Endothelial cell of umbilical vein (primary cell): ENCODE measurements at regions not wholly inside any gene's neighbourhood (a gene's known extent, or its start where the extent isn't known, plus 50 kb on each side); places are given as distances from the start of the nearest gene placed in this dataset.

Experiments used
- BruUV-seq: library from RNA; stranded (reverse); fragments of 400-500 nt; replicated peaks from 2 replicates; lab custom pipeline; 2021; lab: Mats Ljungman, UMichigan
- CTCF ChIA-PET: fragments of 300-600, 350-600 bp; sonication (Branson Sonifier 250); formaldehyde crosslinking; loops from one replicate; lab custom pipeline; 2021; ENCODE audit warnings: antibody characterized with exemption, inconsistent platforms; lab: Charles Lee
- POLR2A ChIA-PET: fragments of 300-600, 350-600 bp; sonication (Branson Sonifier 250); formaldehyde crosslinking; loops from one replicate; lab custom pipeline; 2021; ENCODE audit warnings: antibody characterized with exemption, inconsistent platforms; lab: Charles Lee
- DNase-seq: peaks from one replicate; pipeline ENCODE4 v3.0.0-alpha.2; 2011; ENCODE audit warnings: low read depth, low spot score
- FAIRE-seq: peaks from 2 replicates; lab custom pipeline; 2011; peaks lifted over from hg19 to GRCh38; lab: Jason Lieb, UNC
- H2AFZ ChIP-seq: 2 replicates; pipeline ENCODE4 v1.6.0; 2012; ENCODE audit warnings: low read depth, low read length, control low read depth, inconsistent platforms
- H3K27ac ChIP-seq: 2 replicates; pipeline ENCODE4 v1.5.1; 2011; ENCODE audit warnings: low read depth, mild to moderate bottlenecking, control low read depth, low read length, moderate library complexity; ENCODE audit not compliant: insufficient read depth
- H3K27me3 ChIP-seq, 2 experiments: 2 replicates each; pipeline versions ENCODE4 v1.6.0 to v1.6.1; 2011; ENCODE audit warnings: low read length in 2 of 2, mixed read lengths in 1 of 2; ENCODE audit not compliant: control insufficient read depth in 2 of 2, insufficient read depth in 2 of 2
- H3K36me3 ChIP-seq, 2 experiments: 2 replicates in 1 of 2; 3 replicates in 1 of 2; pipeline ENCODE4 v1.5.1; 2011; ENCODE audit warnings: low read length in 2 of 2, mild to moderate bottlenecking in 1 of 2, moderate library complexity in 1 of 2; ENCODE audit not compliant: control insufficient read depth in 2 of 2, insufficient read depth in 2 of 2; ENCODE audit errors: extremely low read depth in 1 of 2
- H3K4me1 ChIP-seq: 3 replicates; pipeline ENCODE4 v1.5.1; 2011; ENCODE audit warnings: mild to moderate bottlenecking, low read length; ENCODE audit not compliant: control insufficient read depth, insufficient read depth; ENCODE audit errors: extremely low read depth
- H3K4me2 ChIP-seq: 2 replicates; pipeline ENCODE4 v1.6.1; 2011; ENCODE audit warnings: low read length, control low read depth, mixed read lengths; ENCODE audit not compliant: insufficient read depth
- H3K4me3 ChIP-seq, 3 experiments: fragments of 200-600 bp in 1 of 3; sonication (generic), shearing (Covaris generic) in 1 of 3; replicated peaks in 1 of 3; 2 replicates each; pipeline ENCODE4 v1.5.1; 2011 to 2016; ENCODE audit warnings: control low read depth in 3 of 3, low read length in 3 of 3, mild to moderate bottlenecking in 2 of 3, inconsistent platforms in 1 of 3, low read depth in 1 of 3, moderate library complexity in 1 of 3; ENCODE audit not compliant: insufficient read depth in 1 of 3
- H3K79me2 ChIP-seq: 2 replicates; pipeline ENCODE4 v1.6.0; 2012; ENCODE audit warnings: low read length, inconsistent platforms; ENCODE audit not compliant: control insufficient read depth, insufficient read depth
- H3K9ac ChIP-seq: replicated peaks from 2 replicates; pipeline ENCODE3; 2011; ENCODE audit warnings: low read length, control low read depth; ENCODE audit not compliant: insufficient read depth; ENCODE audit errors: extremely low read depth
- H3K9me1 ChIP-seq: replicated peaks from 3 replicates; pipeline ENCODE4 v1.6.0; 2011; ENCODE audit warnings: mild to moderate bottlenecking, low read length; ENCODE audit not compliant: control insufficient read depth, insufficient read depth; ENCODE audit errors: extremely low read depth
- H3K9me3 ChIP-seq: replicated peaks from 2 replicates; pipeline ENCODE4 v1.5.1; 2012; ENCODE audit warnings: low read length, inconsistent platforms; ENCODE audit not compliant: control insufficient read depth, insufficient read depth
- H4K20me1 ChIP-seq: replicated peaks from 2 replicates; pipeline ENCODE3; 2011; ENCODE audit warnings: mild to moderate bottlenecking, low read length; ENCODE audit not compliant: control insufficient read depth, insufficient read depth; ENCODE audit errors: extremely low read depth
- EZH2 ChIP-seq: IDR thresholded peaks from 2 replicates; pipeline ENCODE4 v1.6.1; 2012; ENCODE audit warnings: borderline replicate concordance, low read depth, mild to moderate bottlenecking, moderate library complexity, low read length, inconsistent platforms; ENCODE audit not compliant: severe bottlenecking
- FOS ChIP-seq: IDR thresholded peaks from 2 replicates; pipeline ENCODE4 v1.6.1; 2011; ENCODE audit warnings: mild to moderate bottlenecking, low read length, moderate library complexity, borderline replicate concordance; ENCODE audit not compliant: insufficient read depth
- GATA2 ChIP-seq: IDR thresholded peaks from 2 replicates; pipeline ENCODE4 v1.7.0; 2011; ENCODE audit warnings: low read depth, mild to moderate bottlenecking, moderate library complexity, mixed read lengths, low read length; ENCODE audit not compliant: insufficient read length, insufficient read depth
- MYC ChIP-seq: IDR thresholded peaks from one replicate; pipeline ENCODE4 v1.6.1; 2011; ENCODE audit warnings: mild to moderate bottlenecking, low read depth, low read length
- dilution Hi-C: fragments of 300-500 bp; cut with MboI; formaldehyde crosslinking; loops from one replicate; pipeline ENCODE4 v1.15.0; 2019; ENCODE audit warnings: low sequenced_read_pairs; ENCODE audit not compliant: extremely low pct_ligation_motif_present
- intact Hi-C: fragments of 100-400 bp; cut with micrococcal nuclease; formaldehyde crosslinking; loops from one replicate; pipeline ENCODE4 v1.10.0; 2022
- TF ChIP-seq, protein P1 (sequence below), 2 donors: IDR thresholded peaks; 1 replicate in 1 of 2; 2 replicates in 1 of 2; pipeline ENCODE4 v1.5.1; 2011; ENCODE audit warnings: low read length in 2 of 2, mild to moderate bottlenecking in 2 of 2, moderate library complexity in 2 of 2, control low read depth in 1 of 2, inconsistent platforms in 1 of 2, low read depth in 1 of 2; ENCODE audit not compliant: insufficient read depth in 1 of 2; ENCODE audit errors: extremely low read depth in 1 of 2

DNA sequence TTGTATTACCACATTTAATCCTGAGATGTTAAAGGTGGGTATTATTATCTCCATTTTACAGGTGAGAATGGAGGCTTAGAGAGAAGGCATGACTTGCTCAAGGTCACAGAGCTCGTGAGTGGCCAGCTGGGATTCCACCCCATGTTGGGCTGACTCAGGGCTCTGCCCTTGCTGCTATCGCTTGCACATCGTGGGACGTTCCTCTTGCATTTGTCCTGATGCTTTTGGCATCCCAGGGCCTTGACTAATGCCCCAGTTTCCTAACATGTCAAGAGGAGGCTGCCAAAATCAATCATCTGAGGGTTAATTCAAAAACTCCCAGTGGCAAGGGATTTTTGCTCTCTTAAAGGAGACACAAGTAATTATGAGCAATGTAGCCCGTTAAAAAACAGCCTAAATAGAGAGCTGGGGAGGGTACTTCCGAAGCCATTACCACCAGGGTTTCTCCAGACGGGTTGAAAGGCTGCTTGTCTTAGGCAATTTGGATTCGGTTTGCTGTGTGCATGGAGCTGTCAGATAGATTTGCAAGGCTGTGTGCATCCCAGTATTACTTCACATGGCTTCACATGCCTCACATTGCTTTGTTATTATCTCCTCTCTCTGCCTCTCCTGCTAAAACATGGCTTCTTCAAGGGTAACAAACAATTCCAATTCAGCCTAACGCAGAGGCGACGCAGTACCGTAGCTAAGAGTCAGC, 347.4 kb downstream of the DRD1 start:
- CTCF ChIA-PET: no interaction called here
- Histone ChIP-seq H2AFZ (no peak overlapping the region), H3K4me1 (no peaks in the 10 kb centered on the region), H3K79me2 (no peaks in the 10 kb centered on the region), H4K20me1 (no peaks in the 10 kb centered on the region), H3K27ac (no peak overlapping the region), H3K36me3 (no peaks in the 10 kb centered on the region), H3K9ac (no peak overlapping the region), H3K4me3 (no peak overlapping the region), H3K9me3 (no peaks in the 10 kb centered on the region), H3K27me3 (no peaks in the 10 kb centered on the region), H3K9me1 (no peaks in the 10 kb centered on the region), H3K4me2 (no peak overlapping the region)
- TF ChIP-seq EZH2: no peak
- no peak for TF ChIP-seq MYC
- no peak for TF ChIP-seq GATA2
- TF ChIP-seq FOS: no peak
- TF ChIP-seq, protein P1, sequence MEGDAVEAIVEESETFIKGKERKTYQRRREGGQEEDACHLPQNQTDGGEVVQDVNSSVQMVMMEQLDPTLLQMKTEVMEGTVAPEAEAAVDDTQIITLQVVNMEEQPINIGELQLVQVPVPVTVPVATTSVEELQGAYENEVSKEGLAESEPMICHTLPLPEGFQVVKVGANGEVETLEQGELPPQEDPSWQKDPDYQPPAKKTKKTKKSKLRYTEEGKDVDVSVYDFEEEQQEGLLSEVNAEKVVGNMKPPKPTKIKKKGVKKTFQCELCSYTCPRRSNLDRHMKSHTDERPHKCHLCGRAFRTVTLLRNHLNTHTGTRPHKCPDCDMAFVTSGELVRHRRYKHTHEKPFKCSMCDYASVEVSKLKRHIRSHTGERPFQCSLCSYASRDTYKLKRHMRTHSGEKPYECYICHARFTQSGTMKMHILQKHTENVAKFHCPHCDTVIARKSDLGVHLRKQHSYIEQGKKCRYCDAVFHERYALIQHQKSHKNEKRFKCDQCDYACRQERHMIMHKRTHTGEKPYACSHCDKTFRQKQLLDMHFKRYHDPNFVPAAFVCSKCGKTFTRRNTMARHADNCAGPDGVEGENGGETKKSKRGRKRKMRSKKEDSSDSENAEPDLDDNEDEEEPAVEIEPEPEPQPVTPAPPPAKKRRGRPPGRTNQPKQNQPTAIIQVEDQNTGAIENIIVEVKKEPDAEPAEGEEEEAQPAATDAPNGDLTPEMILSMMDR (IDR thresholded peaks at IDR 0.05; ENCODE audit: extremely low read depth in 1 of 2, insufficient read depth in 1 of 2, low read depth in 1 of 2, low read length in 2 of 2): no peak
- no peak for FAIRE-seq
- dilution Hi-C loops: no loop called here
- POLR2A ChIA-PET: no interaction called here
- no TSS peak for BruUV-seq
- intact Hi-C loops: no loop called here
- DNase-seq: no peak

DNA sequence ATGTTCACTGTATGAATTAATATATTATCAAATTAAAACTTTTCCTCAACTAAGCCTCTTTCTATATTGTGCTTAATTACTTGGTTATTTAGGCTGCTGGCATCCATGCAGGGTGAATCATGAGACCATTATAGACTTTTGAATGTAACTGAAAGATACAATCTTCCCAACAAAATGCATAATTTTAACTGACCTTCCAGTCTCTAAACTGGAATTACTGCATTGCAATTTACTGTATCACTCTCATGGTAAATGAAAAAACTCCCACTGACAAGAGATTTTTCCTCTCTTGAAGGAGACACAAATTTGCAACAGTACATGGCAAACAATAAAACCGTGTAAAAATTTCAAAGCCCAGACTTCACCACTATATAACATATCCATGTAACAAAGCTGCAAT, 349.5 kb downstream of the DRD1 start:
- TF ChIP-seq, protein P1 (IDR thresholded peaks at IDR 0.05; ENCODE audit: extremely low read depth in 1 of 2, insufficient read depth in 1 of 2, low read depth in 1 of 2, low read length in 2 of 2): no peak
- TF ChIP-seq EZH2: no peak
- Histone ChIP-seq H3K9me1 (no peaks in the 10 kb centered on the region), H3K9me3 (peaks cover 3% of the 10 kb centered on the region), H4K20me1 (no peaks in the 10 kb centered on the region), H3K4me1 (no peaks in the 10 kb centered on the region), H2AFZ (no peak overlapping the region), H3K27ac (no peak overlapping the region), H3K4me3 (no peak overlapping the region), H3K79me2 (no peaks in the 10 kb centered on the region), H3K9ac (no peak overlapping the region), H3K36me3 (no peaks in the 10 kb centered on the region), H3K4me2 (no peak overlapping the region), H3K27me3 (no peaks in the 10 kb centered on the region)
- POLR2A ChIA-PET: no interaction called here
- DNase-seq (no peak), FAIRE-seq (no peak)
- no TSS peak for BruUV-seq
- dilution Hi-C loops (no loop called here), intact Hi-C loops (no loop called here)
- CTCF ChIA-PET: no interaction called here
